HG03039 (cell line): ENCODE measurements at regions not wholly inside any gene's neighbourhood (a gene's known extent, or its start where the extent isn't known, plus 50 kb on each side); places are given as distances from the start of the nearest gene placed in this dataset.

ENCODE experiments used
- ATAC-seq: cut with Tn5 transposase; IDR thresholded peaks from one replicate; pipeline ENCODE4 v1.9.1; 2021; ENCODE audit warnings: mild to moderate bottlenecking, moderate library complexity; ENCODE audit not compliant: unreplicated experiment

DNA sequence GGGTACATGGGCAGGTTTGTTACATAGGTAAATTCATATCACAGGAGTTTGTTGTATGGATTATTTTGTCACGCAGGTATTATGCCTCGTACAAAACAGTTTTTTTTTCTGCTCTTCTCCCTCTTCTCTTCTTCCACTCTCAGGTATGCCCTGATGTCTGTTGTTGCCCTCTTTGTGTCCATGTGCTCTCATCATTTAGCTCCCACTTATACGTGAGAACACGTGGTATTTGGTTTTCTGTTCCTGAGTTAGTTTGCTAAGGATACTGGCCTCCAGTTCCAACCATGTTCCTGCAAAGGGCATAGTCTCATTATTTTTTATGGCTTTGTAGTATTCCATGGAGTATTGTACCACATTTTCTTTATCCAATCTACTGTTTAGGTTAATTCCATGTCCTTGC is 65.7 kb downstream of the UNC5CL start:
- no peak for ATAC-seq

DNA sequence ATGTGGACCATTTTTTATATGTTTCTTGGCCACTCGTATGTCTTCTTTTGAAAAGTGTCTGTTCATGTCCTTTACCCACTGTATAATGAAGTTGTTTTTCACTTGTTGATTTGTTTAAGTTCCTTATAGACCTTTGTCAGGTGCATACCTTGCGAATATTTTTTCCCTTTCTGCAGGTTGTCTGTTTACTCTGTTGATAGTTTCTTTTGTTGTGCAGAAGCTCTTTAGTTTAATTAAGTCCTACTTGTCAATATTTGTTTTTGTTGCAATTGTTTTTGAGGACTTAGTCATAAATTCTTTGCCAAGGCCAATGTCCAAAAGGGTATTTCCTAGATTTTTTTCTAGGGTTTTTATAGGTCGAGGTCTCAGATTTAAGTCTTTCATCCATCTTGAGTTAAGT is 66.2 kb downstream of the UNC5CL start:
- no peak for ATAC-seq

DNA sequence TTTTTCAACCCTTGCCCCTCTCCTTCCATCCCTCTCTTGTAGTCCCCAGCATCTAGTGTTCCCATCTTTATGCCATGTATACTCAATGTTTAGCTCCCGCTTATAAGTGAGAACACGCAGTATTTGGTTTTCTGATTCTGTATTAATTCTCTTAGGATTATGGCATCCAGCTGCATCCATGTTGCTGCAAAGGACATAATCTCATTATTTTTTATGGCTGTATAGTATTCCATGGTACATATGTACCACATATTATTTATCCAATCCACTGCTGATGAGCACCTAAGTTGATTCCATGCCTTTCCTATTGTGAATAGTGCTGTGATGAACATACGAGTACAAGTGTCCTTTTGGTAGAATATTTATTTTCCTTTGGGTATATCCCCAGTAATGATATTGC is 66.8 kb downstream of the UNC5CL start:
- ATAC-seq = no peak

DNA sequence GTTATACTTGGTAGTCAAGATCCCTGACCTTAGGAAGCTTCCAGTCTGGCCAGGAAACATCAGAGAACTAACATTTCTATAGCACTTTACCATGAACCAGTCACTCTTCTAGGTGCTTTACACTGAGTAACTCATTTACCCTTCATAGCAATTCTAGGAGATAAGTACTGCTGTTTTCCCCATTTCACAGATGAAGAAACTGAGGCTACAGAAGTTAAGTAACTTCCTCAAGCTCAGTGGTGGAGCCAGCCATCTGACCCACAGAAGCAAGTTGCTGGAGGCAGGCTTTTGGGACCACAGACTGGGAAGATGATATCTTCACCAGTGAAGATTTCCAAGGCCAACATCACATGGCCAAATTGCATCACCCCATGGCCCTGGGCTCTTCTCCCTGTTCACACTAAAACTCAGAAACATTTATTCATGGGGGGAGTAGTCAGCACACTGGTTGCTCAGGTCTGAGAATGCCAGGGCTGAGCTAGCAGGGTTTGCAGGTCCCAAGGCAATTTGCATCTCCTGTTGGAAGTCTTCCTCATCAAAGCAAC is 70.3 kb downstream of the UNC5CL start:
- no peak for ATAC-seq

DNA sequence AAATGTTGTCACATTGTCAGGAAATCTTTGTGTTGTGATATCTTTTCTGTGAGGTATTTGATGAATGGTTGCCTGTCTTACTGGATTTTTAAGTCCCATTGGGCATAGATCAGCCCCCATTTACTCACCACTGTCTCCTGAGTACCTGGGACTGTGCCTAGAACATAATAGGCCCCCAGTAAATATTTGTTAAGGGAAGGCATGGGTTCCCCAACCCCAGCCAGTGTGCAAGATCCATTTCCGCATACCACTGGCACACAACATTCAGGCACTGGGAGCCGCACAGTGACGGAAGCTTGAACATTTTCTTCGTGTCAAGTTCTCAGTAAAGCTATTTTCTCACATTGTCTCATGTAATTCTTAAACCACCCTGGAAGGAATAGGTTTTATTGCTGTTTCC is 72.2 kb downstream of the UNC5CL start:
- ATAC-seq = no peak

DNA sequence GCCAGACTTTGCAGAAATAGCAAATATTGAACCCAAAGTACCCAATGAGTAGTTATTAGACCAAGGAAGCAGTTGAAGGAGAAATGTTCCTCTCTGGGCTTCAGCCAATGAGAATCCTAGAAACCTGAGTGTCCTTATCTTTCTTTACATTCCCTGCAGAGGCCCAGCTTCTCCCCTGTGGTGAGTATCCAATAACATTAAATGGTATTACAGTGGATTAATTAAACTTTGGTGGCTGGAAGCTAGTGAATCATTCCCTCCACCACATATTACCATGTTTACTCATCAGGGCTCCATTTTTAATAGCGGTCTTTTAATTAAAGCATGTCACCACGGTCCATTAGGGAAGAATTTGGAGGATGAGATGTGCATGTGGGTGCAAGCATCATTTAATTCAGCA is 74.0 kb downstream of the UNC5CL start:
- no peak for ATAC-seq

DNA sequence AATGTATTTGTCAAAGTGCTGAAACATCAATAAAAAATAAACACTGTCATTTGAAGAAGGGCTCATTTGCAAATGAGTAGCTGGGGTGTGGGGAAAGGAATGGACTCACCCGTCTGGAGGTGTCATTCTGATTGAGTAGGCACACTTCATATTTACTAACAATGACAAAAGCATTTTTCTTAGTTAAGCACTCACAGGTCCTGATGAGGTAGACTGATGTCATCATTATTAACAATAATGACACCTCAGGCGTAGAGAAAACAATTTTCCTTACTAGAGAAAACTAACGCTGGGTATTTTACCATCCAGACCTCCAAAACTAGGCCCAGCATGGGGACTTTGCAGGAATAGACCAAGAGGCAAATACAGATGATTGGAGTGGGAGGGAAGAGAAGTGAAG is 76.0 kb downstream of the UNC5CL start:
- ATAC-seq = no peak

DNA sequence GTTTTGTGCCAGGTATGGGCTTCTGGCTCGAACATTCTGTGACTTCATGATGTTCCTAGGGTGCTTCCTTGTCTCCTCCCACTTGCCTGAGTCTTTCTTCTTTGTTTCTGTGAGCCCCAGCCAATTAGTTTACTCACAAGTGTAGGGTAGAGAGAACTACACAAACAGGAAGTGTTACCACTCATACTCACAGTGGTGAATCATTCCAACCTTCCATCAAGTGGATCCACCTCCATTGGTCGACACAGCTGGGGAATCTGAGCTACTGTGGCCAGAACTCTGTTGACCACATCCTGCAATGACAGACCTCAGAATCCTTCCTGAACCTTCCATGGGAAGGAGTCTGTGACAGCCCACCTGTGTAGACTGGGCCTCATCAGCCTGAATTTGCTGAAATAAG is 76.8 kb downstream of the UNC5CL start:
- peak; percentile 56 for ATAC-seq

DNA sequence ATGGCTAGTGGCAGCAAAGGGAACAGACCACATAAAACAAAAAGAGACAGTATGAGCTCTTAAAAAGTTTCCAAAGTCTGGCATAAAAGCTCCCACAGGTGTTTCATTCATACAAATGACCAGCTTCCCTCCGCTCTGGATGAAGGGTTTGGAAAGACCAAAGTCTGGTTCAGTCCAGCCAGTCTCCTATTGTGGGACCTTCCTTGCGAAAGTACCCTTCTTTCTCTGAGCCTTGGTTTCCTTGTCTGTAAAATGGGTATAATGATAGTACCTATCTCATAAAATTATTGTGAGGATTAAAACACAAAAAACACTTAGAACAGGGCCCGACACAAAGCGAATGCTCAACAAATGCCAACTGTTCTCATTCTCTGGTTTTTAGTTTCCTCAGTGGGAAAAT is 77.2 kb downstream of the UNC5CL start:
- ATAC-seq = no peak

DNA sequence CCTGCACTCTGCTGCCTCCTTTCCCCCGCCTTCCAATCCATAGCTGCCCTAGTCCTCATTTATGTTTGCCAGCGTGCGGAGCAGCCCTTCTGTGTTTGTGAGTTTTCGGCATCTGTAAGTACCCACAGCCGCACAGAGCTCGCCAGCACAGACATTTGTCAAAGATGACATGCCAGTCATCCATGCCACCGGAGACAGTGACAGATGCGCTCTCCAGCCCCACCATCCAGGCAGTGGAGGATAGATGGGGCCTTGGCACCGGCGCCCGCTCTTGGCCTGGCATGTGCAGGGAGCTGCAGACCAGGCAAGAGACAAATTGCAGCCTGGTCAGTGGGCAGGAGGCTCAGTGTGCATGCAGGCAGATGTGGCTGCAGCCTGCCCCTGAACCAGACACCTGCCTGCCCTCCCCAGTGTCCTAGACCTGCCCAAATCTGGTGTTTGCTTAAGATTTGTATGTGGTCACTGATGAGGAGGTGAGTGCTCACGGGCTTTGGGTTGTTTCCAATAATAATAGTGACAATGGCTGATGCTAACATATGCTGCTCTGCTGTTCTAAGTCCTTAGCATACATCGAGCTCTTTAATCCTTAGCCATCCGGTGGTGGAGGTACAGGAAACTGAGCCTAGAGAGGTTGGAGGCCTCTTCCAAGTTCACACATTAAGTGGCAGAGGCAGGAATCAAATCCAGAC is 78.1 kb downstream of the UNC5CL start:
- no peak for ATAC-seq

DNA sequence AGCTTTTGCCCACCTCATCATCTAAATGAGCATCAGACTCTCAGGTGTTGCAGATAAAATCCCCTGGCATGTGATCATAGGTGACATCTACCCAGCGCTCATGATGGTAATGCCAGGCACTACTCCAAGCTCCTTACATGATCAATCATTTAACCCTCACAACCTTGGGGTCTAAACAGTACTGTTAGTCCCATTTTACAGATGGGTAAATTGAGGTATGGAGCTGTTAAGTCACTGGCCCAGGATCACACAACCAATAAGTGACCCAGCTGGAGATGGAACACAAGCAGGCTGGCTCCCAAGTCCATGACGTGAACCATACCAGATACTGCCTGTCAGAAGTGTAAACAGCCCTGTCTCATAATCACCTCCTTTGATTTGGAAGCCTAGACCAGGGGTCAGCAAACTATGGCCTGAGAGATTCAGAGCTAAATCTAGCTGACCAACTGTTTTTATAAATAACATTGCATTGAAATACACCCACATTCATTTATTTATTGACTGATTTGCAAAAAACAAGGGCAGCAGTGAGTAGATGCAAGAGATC is 79.2 kb downstream of the UNC5CL start:
- ATAC-seq = no peak

DNA sequence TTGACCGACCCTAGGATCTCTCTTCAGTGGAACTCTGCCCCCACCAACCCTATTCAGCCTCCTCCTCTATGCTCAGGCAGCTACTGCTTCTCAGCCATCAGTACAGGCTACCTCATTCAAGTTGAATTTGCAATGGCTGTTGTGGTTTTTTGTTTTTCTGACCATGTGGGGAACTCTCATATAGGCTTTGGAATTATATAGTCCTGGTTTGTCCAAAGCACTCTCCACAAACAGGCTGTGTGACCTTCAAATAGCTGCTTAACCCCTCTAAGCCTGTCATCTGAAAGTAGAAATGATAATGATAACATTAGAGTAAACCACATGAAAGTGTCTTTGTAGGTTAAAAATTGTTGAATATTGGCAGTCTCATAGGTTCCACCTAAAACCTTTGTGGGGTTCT is 80.3 kb downstream of the UNC5CL start:
- ATAC-seq = no peak

DNA sequence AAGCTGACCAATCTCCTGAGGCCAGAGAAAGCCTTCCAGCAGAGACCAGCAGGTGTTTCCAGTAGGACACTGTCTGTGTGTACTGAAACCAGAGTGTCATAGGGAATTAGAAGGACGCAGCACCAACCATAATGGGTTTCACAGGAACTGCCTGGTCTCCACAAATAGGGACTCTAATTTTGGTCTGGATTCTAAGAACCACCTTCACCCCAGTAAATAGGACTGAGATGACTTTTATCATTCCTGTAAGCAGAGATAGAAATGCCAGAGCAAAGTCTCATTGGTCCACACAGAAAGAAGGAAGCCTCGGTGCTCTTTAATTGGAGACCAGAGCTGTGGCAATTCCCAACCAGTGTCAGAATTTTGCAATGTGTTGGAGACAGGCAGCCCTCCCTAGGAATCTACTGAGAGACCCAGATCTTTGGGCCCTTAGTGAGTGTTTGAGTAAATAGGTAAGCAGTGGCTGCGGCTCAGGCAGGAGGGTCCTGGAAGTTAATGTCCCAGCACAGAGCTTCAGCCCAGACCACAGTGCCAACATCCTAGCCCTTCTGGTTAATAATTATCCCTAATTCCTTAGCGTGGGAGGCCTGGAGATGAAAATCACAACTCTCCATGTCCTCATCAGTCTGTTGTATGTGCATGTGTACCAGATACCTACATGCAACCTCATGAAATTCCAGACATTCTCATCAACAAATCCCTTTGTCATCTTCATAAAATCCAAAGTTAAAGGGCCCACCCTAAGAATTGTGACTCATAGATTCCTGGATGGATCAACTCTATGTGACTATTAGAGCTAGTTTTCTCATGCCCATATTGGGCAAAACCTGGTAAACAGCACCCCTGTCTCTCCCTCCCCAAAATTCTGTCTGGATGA is 81.2 kb downstream of the UNC5CL start:
- ATAC-seq = no peak

DNA sequence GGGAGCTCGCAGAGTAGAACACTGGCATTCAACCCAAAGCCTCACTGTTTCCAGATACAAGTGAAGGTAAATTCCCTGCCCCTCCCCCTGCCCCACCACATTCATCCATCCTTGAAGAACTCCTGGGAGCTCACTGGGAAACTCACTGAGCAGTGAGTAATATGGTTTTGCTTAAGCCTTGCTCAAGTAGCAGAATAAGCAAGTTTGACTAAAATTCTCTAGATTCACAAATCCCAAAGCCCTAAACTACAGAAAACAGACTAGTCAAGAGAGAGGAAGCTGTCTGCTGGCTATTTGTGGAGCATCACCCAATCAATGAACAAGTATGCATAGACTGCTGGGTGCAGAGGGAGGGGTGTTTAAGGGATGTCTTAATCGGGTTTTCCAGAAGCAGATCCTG is 82.1 kb downstream of the UNC5CL start:
- no peak for ATAC-seq

DNA sequence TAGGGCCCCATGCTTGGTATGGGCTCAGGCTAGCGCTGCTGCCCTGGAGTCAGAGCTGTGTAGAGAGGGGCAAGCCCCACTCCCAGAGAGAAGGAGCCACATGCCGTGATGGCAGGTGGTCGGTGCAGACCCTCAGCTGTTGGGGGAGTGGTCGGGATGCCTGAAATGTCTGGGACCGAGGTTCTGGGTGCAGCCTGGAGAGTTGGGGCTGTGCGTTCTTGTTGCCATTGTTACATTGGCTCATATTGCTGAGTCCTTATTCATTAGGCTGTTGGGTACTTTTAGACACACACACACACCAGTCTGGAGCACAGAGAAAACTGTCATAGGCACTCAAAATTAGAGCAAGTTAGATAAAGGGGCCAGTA is 83.9 kb downstream of the UNC5CL start:
- no peak for ATAC-seq

DNA sequence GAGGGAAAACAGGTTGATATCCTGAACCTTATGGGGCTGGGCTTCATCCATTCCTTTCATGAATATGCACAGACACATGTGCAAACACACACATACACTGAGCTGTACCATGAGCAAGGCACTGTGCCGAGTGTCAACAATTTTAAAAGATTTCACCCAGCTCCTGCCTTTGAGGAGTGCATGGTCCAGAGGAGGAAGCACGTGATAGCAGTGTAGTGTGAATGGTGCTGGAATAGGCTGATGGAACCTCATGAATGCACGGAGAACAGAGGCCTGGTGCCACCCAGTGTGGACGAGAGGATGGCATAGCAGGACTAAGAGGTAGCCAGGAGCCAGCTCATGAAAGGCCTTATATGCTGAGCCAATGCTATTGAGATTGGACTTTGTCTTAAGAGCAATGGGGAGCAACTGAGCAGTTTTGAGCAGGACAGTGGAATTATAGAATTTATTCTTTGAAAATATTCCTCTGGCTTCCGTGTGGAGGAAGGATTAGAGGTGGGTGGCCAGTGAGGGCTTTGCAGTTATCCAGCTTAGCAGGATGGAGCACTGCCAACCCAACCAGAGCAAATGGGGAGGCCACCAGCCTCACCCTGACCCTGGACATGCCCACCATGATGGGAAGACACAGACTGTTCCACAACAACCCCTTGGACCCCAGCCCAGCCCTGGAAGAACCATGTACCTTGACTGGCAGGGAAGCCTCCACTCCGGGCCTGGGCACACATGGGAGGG is 84.4 kb downstream of the UNC5CL start:
- ATAC-seq = no peak

DNA sequence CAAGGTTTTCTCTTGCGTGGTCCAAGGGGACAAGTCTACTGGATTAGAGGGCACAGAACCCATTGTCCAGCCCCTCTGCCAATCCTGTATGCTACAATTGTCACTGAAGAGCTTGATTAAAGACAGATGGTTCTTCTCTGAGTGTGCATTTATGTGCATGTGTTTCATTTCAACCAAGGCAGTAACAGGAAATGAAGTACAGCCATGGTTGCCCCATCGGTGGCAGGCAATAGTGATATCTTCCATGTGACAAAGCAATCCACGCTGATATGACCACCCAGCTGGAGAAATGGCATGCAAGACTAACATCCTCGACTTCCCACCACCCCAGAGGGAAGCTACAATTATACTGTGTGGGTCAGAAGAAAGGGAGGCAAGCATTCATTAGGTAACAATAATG is 85.5 kb downstream of the UNC5CL start:
- no peak for ATAC-seq

DNA sequence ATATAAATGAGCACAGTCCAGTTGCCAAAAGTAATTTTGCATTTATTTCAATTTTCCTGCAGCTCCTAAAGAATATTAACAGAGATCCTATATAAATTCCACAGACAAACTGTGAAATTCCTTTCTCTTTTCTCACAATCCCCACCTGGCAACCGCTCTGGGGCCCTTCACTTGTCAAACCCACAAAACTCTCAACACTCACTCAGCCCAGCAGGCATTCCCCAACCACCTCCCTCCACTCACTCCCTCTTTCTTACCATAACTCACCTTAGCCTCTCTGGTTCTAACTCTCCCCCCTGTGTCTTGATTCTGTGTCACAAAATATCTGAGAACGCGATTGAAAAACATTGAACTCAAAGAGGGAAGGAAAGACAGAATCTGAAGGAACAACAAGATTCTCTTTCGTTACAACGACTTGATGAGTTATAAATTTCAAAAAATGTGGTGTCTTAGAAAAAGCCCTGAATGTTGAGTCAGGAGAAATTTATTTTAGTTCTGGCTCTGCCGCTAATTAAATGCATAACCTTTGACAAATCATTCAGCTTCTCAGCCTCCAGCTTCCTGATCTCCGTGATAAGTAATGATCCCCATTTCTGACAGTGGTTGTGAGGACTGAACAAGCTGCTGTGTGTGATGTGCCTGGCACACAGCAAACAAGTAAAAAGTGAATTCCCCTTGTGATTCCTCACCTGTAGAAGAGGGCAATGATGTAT is 87.9 kb downstream of the UNC5CL start:
- no peak for ATAC-seq

DNA sequence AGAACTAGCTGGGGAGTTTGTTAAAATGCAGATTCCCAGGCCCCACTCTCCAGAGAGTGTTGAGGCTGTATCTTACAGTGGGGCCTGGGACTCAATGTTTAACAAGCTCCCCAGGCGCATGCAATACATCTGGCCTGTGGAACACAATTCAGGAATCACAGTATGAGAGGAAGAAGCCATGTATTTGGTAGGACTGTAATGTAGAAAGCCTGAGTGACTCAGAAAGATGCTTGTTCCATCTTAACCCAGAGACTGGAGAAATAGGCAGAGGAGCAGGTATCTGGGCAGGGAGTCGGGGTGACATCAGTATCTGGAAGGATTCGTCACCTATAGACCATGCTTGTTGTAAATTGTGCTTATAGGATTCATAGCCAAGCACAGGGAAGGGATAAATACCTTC is 90.5 kb downstream of the UNC5CL start:
- ATAC-seq = no peak

DNA sequence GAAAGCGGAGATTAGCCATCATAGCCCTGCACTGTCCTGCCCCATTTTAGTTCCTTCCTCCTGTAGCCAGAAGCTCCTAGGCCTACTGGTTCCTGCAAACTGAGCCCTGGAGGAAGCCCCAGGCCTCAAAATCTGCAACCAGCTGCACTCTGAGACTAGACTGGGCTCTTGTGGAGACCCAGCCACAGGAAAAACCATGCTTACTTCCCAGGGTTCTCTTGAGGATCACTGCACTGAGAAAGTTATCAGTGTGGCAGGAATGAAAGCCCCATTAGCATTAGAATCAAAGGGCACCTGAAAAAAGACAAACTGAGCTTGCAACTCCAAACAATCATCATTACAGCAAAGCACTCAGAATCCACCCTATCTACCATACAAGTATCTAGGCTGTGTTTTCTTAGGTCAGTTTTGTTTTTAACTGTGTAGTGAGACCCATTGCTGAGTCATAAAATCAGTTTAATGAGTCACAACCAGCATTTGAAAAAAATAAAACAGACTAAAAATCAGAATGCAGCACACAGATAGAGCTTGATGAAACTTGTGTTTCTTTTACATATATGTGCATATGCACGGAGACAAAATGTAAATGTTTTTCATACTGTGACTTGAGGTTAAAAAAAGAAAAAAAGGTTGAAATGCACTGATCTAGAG is 91.0 kb downstream of the UNC5CL start:
- ATAC-seq = no peak
